ENCODE measurements at regions not wholly inside any gene's neighbourhood (a gene's known extent, or its start where the extent isn't known, plus 50 kb on each side); places are given as distances from the start of the nearest gene placed in this dataset.
"Not testable (repeated sequence)": the region's sequence is repeated elsewhere in the genome, so short reads cannot be mapped to it uniquely, and the experiment has no call there.

DNA sequence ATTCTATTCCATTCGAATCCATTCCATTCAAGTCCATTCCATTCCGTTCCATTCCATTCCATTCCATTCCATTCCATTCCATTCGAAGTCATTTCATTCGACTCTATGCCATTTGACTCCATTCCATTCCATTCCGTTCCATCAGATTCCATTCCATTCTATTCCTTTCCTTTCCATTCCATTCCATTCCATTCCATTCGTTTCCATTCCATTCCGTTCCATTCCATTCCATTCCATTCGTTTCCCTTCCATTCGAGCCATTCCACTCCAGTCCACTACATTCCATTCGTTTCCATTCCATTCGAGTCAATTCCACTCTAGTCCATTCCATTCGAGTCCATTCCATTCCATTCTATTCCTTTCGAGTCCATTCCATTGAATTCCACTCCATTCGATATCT is 1120.4 kb downstream of the RPIA start:
- DNase-seq; H3K4me1 Mint-ChIP-seq (ENCODE audit: low read depth); H3K4me3 Mint-ChIP-seq; intact Hi-C loops (cut with micrococcal nuclease); H3K27me3 Mint-ChIP-seq (ENCODE audit: low read depth); CTCF ChIA-PET; H3K27ac Mint-ChIP-seq: not testable (repeated sequence)
- Mint-ChIP-seq H3K36me3 (ENCODE audit: low read depth) (peaks cover 61% of the 10 kb centered on the region), H3K9me3 (peaks cover 87% of the 10 kb centered on the region)

GRCh38 chr2:89814359-89814758 is 1122.9 kb downstream of the RPIA start:
- H3K36me3 Mint-ChIP-seq (ENCODE audit: low read depth): peaks cover 63% of the 10 kb centered on the region
- DNase-seq; intact Hi-C loops (cut with micrococcal nuclease); CTCF ChIA-PET; H3K4me1 Mint-ChIP-seq (ENCODE audit: low read depth); H3K27ac Mint-ChIP-seq; H3K27me3 Mint-ChIP-seq (ENCODE audit: low read depth); H3K4me3 Mint-ChIP-seq: not testable (repeated sequence)
- peaks cover 95% of the 10 kb centered on the region for H3K9me3 Mint-ChIP-seq

DNA sequence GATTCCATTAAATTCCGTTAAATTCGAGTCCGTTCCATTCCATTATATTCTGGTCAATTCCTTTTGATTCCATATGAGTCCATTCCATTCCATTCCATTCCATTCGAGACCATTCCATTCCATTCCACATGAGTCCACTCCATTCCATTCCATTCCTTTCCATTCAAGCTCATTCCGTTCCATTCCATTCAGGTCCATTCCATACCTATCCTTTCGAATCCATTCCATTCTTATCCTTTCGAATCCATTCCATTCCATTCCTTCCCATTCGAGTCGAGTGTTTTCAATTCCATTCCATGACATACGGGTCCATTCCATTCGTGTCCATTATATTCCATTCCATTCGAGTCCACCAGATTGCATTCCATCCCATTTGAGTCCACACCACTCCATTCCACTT is 1127.4 kb downstream of the RPIA start:
- Mint-ChIP-seq H3K27me3 (ENCODE audit: low read depth) (no peaks in the 10 kb centered on the region), H3K9me3 (peaks cover 98% of the 10 kb centered on the region), H3K36me3 (ENCODE audit: low read depth) (peaks cover 54% of the 10 kb centered on the region), H3K4me1 (ENCODE audit: low read depth) (no peaks in the 10 kb centered on the region), H3K27ac (no peak overlapping the region), H3K4me3 (no peak overlapping the region)
- DNase-seq: no peak
- intact Hi-C loops (cut with micrococcal nuclease): no loop called here
- CTCF ChIA-PET: no interaction called here

DNA sequence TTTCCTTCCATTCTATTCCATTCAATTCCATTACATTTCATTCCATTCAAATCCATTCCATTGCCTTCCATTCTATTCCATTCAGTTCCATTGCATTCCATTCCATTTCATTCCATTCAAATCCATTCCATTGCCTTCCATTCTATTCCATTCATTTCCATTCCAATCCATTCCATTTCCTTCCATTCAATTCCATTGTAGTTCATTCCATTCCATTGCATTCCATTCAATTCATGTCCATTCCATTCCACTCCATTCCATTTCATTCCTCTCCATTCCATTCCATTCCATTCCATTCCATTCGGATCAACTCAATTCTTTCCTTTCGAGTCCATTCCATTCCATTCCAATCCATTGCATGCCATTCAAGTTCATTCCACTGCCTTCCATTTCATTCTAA is 1128.3 kb downstream of the RPIA start:
- Mint-ChIP-seq H3K4me3 (no peak overlapping the region), H3K9me3 (peaks cover 96% of the 10 kb centered on the region), H3K36me3 (ENCODE audit: low read depth) (peaks cover 47% of the 10 kb centered on the region), H3K27ac (no peak overlapping the region), H3K4me1 (ENCODE audit: low read depth) (no peaks in the 10 kb centered on the region), H3K27me3 (ENCODE audit: low read depth) (no peaks in the 10 kb centered on the region)
- CTCF ChIA-PET: no interaction called here
- DNase-seq: no peak
- intact Hi-C loops (cut with micrococcal nuclease): no loop called here

- intact Hi-C loops (cut with micrococcal nuclease): no loop called here
- Mint-ChIP-seq H3K27me3 (ENCODE audit: low read depth) (no peaks in the 10 kb centered on the region), H3K9me3 (peaks cover 92% of the 10 kb centered on the region), H3K4me3 (no peak overlapping the region), H3K27ac (no peak overlapping the region), H3K36me3 (ENCODE audit: low read depth) (peaks cover 47% of the 10 kb centered on the region), H3K4me1 (ENCODE audit: low read depth) (no peaks in the 10 kb centered on the region)
- CTCF ChIA-PET: no interaction called here
- DNase-seq: no peak
Observed at GRCh38 chr2:89820248-89820647, 1128.8 kb downstream of the RPIA start.

GRCh38 chr2:89821455-89821945 is 1130.0 kb downstream of the RPIA start:
- Mint-ChIP-seq H3K4me1 (ENCODE audit: low read depth) (no peaks in the 10 kb centered on the region), H3K27me3 (ENCODE audit: low read depth) (no peaks in the 10 kb centered on the region), H3K27ac (no peak overlapping the region), H3K4me3 (no peak overlapping the region), H3K36me3 (ENCODE audit: low read depth) (peaks cover 48% of the 10 kb centered on the region), H3K9me3 (peaks cover 80% of the 10 kb centered on the region)
- CTCF ChIA-PET: no interaction called here
- no peak for DNase-seq
- intact Hi-C loops (cut with micrococcal nuclease): no loop called here

DNA sequence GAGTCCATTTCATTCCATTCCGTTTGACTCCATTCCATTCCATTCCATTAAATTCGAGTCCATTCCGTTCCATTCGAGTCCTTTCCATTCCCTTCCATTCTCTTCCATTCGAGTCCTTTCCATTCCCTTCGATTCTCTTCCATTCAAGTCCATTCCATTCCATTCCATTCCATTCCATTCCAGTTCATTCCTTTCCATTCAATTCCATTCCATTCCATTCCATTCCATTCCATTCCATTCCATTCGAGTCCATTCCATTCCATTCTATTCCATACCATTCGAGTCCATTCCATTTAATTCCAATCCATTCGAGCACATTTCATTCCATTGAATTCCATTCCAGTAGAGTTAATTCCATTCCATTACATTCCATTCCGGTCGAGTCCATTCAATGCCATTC is 1130.9 kb downstream of the RPIA start:
- CTCF ChIA-PET; DNase-seq; H3K27ac Mint-ChIP-seq; H3K4me1 Mint-ChIP-seq (ENCODE audit: low read depth); intact Hi-C loops (cut with micrococcal nuclease); H3K27me3 Mint-ChIP-seq (ENCODE audit: low read depth); H3K4me3 Mint-ChIP-seq: not testable (repeated sequence)
- Mint-ChIP-seq H3K36me3 (ENCODE audit: low read depth) (peaks cover 48% of the 10 kb centered on the region), H3K9me3 (peaks cover 72% of the 10 kb centered on the region)

DNA sequence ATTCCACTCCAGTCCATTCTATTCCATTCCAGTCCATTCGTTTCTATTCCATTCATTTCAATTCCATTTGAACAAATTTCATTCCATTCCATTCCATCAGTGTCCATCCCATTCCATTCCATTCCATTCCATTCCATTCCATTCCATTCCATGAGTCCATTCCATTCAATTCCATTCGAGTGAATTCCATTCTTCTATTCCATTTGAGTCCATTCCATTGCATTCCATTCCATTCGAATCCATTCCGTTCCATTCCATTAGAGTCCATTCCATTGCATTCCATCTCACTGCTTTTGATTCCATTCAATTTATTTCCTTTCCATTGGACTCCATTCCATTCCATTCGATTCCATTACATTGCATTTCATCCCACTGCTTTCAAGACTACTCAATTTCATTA is 1132.1 kb downstream of the RPIA start:
- intact Hi-C loops (cut with micrococcal nuclease): no loop called here
- no peaks in the 10 kb centered on the region for H3K4me1 Mint-ChIP-seq (ENCODE audit: low read depth)
- H3K27me3 Mint-ChIP-seq (ENCODE audit: low read depth): no peaks in the 10 kb centered on the region
- CTCF ChIA-PET: no interaction called here
- no peak overlapping the region for H3K4me3 Mint-ChIP-seq
- DNase-seq: no peak
- peaks cover 60% of the 10 kb centered on the region for H3K9me3 Mint-ChIP-seq
- no peak overlapping the region for H3K27ac Mint-ChIP-seq
- peaks cover 37% of the 10 kb centered on the region for H3K36me3 Mint-ChIP-seq (ENCODE audit: low read depth)

GRCh38 chr2:89825034-89825433 is 1133.6 kb downstream of the RPIA start:
- Mint-ChIP-seq H3K27me3 (ENCODE audit: low read depth) (no peaks in the 10 kb centered on the region), H3K9me3 (peaks cover 46% of the 10 kb centered on the region), H3K36me3 (ENCODE audit: low read depth) (peaks cover 33% of the 10 kb centered on the region), H3K27ac (no peak overlapping the region), H3K4me1 (ENCODE audit: low read depth) (no peaks in the 10 kb centered on the region), H3K4me3 (no peak overlapping the region)
- intact Hi-C loops (cut with micrococcal nuclease): no loop called here
- CTCF ChIA-PET: no interaction called here
- DNase-seq: no peak

GRCh38 chr2:89826741-89827140 is 1135.3 kb downstream of the RPIA start:
- DNase-seq; H3K27me3 Mint-ChIP-seq (ENCODE audit: low read depth); H3K4me3 Mint-ChIP-seq; H3K4me1 Mint-ChIP-seq (ENCODE audit: low read depth); CTCF ChIA-PET; intact Hi-C loops (cut with micrococcal nuclease); H3K27ac Mint-ChIP-seq: not testable (repeated sequence)
- peaks cover 28% of the 10 kb centered on the region for H3K9me3 Mint-ChIP-seq
- peaks cover 30% of the 10 kb centered on the region for H3K36me3 Mint-ChIP-seq (ENCODE audit: low read depth)

DNA sequence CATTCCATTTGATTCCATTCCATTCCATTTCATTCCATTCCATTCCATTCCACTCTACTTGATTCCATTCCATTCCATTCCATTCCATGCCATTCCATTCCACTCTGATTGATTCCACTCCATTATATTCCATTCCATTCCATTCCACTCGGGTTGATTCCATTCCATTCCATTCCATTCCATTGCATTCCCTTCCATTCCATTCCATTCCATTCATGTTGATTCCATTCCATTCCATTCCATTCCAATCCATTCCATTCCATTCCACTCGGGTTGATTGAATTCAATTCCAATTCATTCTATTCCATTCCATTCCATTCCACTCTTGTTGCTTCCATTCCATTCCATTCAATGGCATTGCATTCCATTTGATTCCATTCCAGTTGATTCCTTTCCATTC is 1136.4 kb downstream of the RPIA start:
- H3K27ac Mint-ChIP-seq; H3K4me1 Mint-ChIP-seq (ENCODE audit: low read depth); H3K4me3 Mint-ChIP-seq; H3K27me3 Mint-ChIP-seq (ENCODE audit: low read depth); intact Hi-C loops (cut with micrococcal nuclease); DNase-seq; CTCF ChIA-PET: not testable (repeated sequence)
- peaks cover 18% of the 10 kb centered on the region for H3K9me3 Mint-ChIP-seq
- peaks cover 26% of the 10 kb centered on the region for H3K36me3 Mint-ChIP-seq (ENCODE audit: low read depth)

DNA sequence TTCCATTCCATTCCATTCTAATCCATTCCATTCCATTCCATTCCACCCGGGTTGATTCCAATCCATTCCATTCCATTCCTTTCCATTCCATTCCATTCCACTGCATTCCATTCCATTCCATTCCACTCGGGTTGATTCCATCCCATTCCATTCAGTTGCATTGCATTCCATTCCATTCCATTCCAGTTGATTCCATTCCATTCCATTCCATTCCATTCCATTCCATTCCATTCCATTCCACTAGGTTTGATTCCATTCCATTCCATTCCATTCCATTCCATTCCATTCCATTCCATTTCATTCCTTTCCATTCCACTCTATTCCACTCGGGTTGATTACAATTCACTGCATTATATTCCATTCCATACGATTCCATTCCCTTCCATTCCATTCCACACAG is 1136.9 kb downstream of the RPIA start:
- DNase-seq; CTCF ChIA-PET; H3K4me1 Mint-ChIP-seq (ENCODE audit: low read depth); H3K27ac Mint-ChIP-seq; intact Hi-C loops (cut with micrococcal nuclease); H3K27me3 Mint-ChIP-seq (ENCODE audit: low read depth); H3K4me3 Mint-ChIP-seq: not testable (repeated sequence)
- H3K36me3 Mint-ChIP-seq (ENCODE audit: low read depth): peaks cover 26% of the 10 kb centered on the region
- H3K9me3 Mint-ChIP-seq: peaks cover 12% of the 10 kb centered on the region

GRCh38 chr2:89828961-89829631 is 1137.6 kb downstream of the RPIA start:
- DNase-seq; H3K4me3 Mint-ChIP-seq; H3K27me3 Mint-ChIP-seq (ENCODE audit: low read depth); CTCF ChIA-PET; H3K4me1 Mint-ChIP-seq (ENCODE audit: low read depth); H3K27ac Mint-ChIP-seq; intact Hi-C loops (cut with micrococcal nuclease); H3K9me3 Mint-ChIP-seq: not testable (repeated sequence)
- peaks cover 24% of the 10 kb centered on the region for H3K36me3 Mint-ChIP-seq (ENCODE audit: low read depth)
